Keratinocyte (primary cell): ENCODE measurements at regions not wholly inside any gene's neighbourhood (a gene's known extent, or its start where the extent isn't known, plus 50 kb on each side); places are given as distances from the start of the nearest gene placed in this dataset.

ENCODE experiments used
- DNase-seq: peaks from one replicate; pipeline ENCODE4 v3.0.0-alpha.2; 2011; ENCODE audit warnings: low read depth, missing footprints, low spot score
- FAIRE-seq: peaks from 2 replicates; lab custom pipeline; 2011; peaks lifted over from hg19 to GRCh38; lab: Jason Lieb, UNC
- H2AFZ ChIP-seq: 2 replicates; pipeline ENCODE4 v1.6.0; 2012; ENCODE audit warnings: low read length, control low read depth, inconsistent platforms; ENCODE audit not compliant: control insufficient read depth
- H3K27ac ChIP-seq: 2 replicates; pipeline ENCODE4 v1.5.1; 2011; ENCODE audit warnings: low read length; ENCODE audit not compliant: control insufficient read depth, insufficient read depth
- H3K27me3 ChIP-seq: 3 replicates; pipeline ENCODE4 v1.6.0; 2011; ENCODE audit warnings: low read length; ENCODE audit not compliant: control insufficient read depth, insufficient read depth; ENCODE audit errors: extremely low read depth
- H3K36me3 ChIP-seq, 2 experiments: 2 replicates in 1 of 2; 3 replicates in 1 of 2; pipeline ENCODE4 v1.5.1; 2011; ENCODE audit warnings: low read length in 2 of 2, mild to moderate bottlenecking in 1 of 2; ENCODE audit not compliant: control insufficient read depth in 2 of 2, insufficient read depth in 2 of 2; ENCODE audit errors: extremely low read depth in 1 of 2
- H3K4me1 ChIP-seq: 3 replicates; pipeline ENCODE4 v1.5.1; 2011; ENCODE audit warnings: low read length; ENCODE audit not compliant: control insufficient read depth, insufficient read depth; ENCODE audit errors: extremely low read depth
- H3K4me2 ChIP-seq: 3 replicates; pipeline ENCODE4 v1.6.0; 2011; ENCODE audit warnings: low read depth, low read length; ENCODE audit not compliant: control insufficient read depth, insufficient read depth; ENCODE audit errors: extremely low read depth
- H3K4me3 ChIP-seq, 3 experiments: fragments of 200-600 bp in 1 of 3; sonication (generic) in 1 of 3; 2 replicates in 2 of 3; 3 replicates in 1 of 3; pipeline ENCODE4 v1.5.1; 2011 to 2016; ENCODE audit warnings: low read length in 3 of 3, mild to moderate bottlenecking in 3 of 3, control low read depth in 2 of 3, inconsistent platforms in 1 of 3, low read depth in 1 of 3, mixed read lengths in 1 of 3, mixed run types in 1 of 3, moderate library complexity in 1 of 3; ENCODE audit not compliant: control insufficient read depth in 2 of 3, insufficient read depth in 2 of 3; ENCODE audit errors: extremely low read depth in 1 of 3
- H3K79me2 ChIP-seq: 2 replicates; pipeline ENCODE4 v1.6.0; 2012; ENCODE audit warnings: low read length; ENCODE audit not compliant: control insufficient read depth, insufficient read depth
- H3K9ac ChIP-seq: 3 replicates; pipeline ENCODE4 v1.6.0; 2011; ENCODE audit warnings: low read length; ENCODE audit not compliant: control insufficient read depth, insufficient read depth; ENCODE audit errors: extremely low read depth
- H3K9me1 ChIP-seq: 3 replicates; pipeline ENCODE4 v1.6.0; 2011; ENCODE audit warnings: low read length; ENCODE audit not compliant: control insufficient read depth, insufficient read depth; ENCODE audit errors: extremely low read depth
- H3K9me3 ChIP-seq: 2 replicates; pipeline ENCODE4 v1.5.1; 2012; ENCODE audit warnings: low read depth, low read length; ENCODE audit not compliant: control insufficient read depth
- H4K20me1 ChIP-seq: 3 replicates; pipeline ENCODE4 v1.6.0; 2011; ENCODE audit warnings: low read length; ENCODE audit not compliant: control insufficient read depth, insufficient read depth; ENCODE audit errors: extremely low read depth
- CTCF ChIP-seq, 3 experiments: IDR thresholded peaks in 1 of 3; conservative IDR thresholded peaks in 1 of 3; optimal IDR thresholded peaks in 1 of 3; 2 replicates in 2 of 3; 3 replicates in 1 of 3; pipeline versions ENCODE3 to v1.5.1; 2011; ENCODE audit warnings: low read length in 3 of 3, mild to moderate bottlenecking in 3 of 3, moderate library complexity in 2 of 3, control low read depth in 1 of 3, inconsistent platforms in 1 of 3; ENCODE audit not compliant: insufficient read depth in 2 of 3; ENCODE audit errors: extremely low read depth in 1 of 3
- EZH2 ChIP-seq: IDR thresholded peaks from one replicate; pipeline ENCODE4 v1.6.1; 2012; ENCODE audit warnings: inconsistent platforms, mild to moderate bottlenecking, low read length, moderate library complexity
- dilution Hi-C: fragments of 300-500 bp; cut with MboI; formaldehyde crosslinking; loops from one replicate; pipeline ENCODE4 v1.7.0; 2020; ENCODE audit warnings: low sequenced_read_pairs; ENCODE audit not compliant: extremely low pct_ligation_motif_present

DNA sequence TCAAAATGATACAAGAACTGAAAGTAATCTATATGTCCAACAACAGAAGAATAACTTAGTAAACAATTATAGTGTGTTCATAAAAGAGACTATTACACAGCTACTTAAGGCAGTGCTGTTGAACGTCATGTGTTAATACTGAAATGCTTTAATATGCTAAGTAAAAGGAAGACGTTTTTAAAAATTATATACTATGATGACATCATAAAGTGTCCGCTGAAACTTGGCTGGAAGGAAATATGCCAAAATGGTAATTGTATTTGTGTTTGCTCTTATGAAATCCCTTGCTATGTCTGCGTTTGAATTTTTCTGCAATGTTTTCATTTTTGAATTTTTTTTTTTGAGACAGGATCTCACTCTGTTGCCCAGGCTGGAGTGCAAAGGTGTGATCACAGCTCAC lies 679.3 kb downstream of the DHX35 start:
- H4K20me1 ChIP-seq: no peaks in the 10 kb centered on the region
- FAIRE-seq (no peak), DNase-seq (no peak)
- no peak overlapping the region for H3K9ac ChIP-seq
- dilution Hi-C loops: no loop called here
- H3K27me3 ChIP-seq: no peaks in the 10 kb centered on the region
- H3K27ac ChIP-seq: no peak overlapping the region
- H3K9me3 ChIP-seq: no peaks in the 10 kb centered on the region
- no peak overlapping the region for H2AFZ ChIP-seq
- no peaks in the 10 kb centered on the region for H3K36me3 ChIP-seq
- no peak overlapping the region for H3K4me3 ChIP-seq
- no peak overlapping the region for H3K4me2 ChIP-seq
- H3K79me2 ChIP-seq: no peaks in the 10 kb centered on the region
- no peaks in the 10 kb centered on the region for H3K9me1 ChIP-seq
- no peaks in the 10 kb centered on the region for H3K4me1 ChIP-seq
- TF ChIP-seq EZH2: no peak

GRCh38 chr20:39640147-39640546 lies 678.0 kb downstream of the DHX35 start:
- H3K27ac ChIP-seq: no peak overlapping the region
- H3K9ac ChIP-seq: no peak overlapping the region
- no peaks in the 10 kb centered on the region for H3K79me2 ChIP-seq
- H3K9me1 ChIP-seq: no peaks in the 10 kb centered on the region
- no peak for DNase-seq
- H3K27me3 ChIP-seq: no peaks in the 10 kb centered on the region
- no peaks in the 10 kb centered on the region for H4K20me1 ChIP-seq
- H3K4me3 ChIP-seq: no peak overlapping the region
- H3K9me3 ChIP-seq: no peaks in the 10 kb centered on the region
- no peak for FAIRE-seq
- TF ChIP-seq EZH2 (no peak), CTCF (optimal IDR thresholded peaks at IDR 0.05 in 1 of 3, IDR thresholded peaks at IDR 0.05 in 1 of 3, conservative IDR thresholded peaks at IDR 0.05 in 1 of 3; ENCODE audit: extremely low read depth in 1 of 3, insufficient read depth in 2 of 3, low read length in 3 of 3) (no peak)
- H3K4me2 ChIP-seq: no peak overlapping the region
- H3K4me1 ChIP-seq: no peaks in the 10 kb centered on the region
- dilution Hi-C loops: no loop called here
- H2AFZ ChIP-seq: no peak overlapping the region
- no peaks in the 10 kb centered on the region for H3K36me3 ChIP-seq

GRCh38 chr20:39638731-39639130 lies 676.6 kb downstream of the DHX35 start:
- no peaks in the 10 kb centered on the region for H4K20me1 ChIP-seq
- no peaks in the 10 kb centered on the region for H3K27me3 ChIP-seq
- H3K4me2 ChIP-seq: no peak overlapping the region
- H3K4me1 ChIP-seq: no peaks in the 10 kb centered on the region
- FAIRE-seq: no peak
- no peaks in the 10 kb centered on the region for H3K9me1 ChIP-seq
- no peak overlapping the region for H3K9ac ChIP-seq
- no peaks in the 10 kb centered on the region for H3K36me3 ChIP-seq
- dilution Hi-C loops: no loop called here
- H3K79me2 ChIP-seq: no peaks in the 10 kb centered on the region
- no peak for DNase-seq
- no peak overlapping the region for H2AFZ ChIP-seq
- H3K4me3 ChIP-seq: no peak overlapping the region
- H3K27ac ChIP-seq: no peak overlapping the region
- H3K9me3 ChIP-seq: no peaks in the 10 kb centered on the region
- no peak for TF ChIP-seq CTCF (optimal IDR thresholded peaks at IDR 0.05 in 1 of 3, IDR thresholded peaks at IDR 0.05 in 1 of 3, conservative IDR thresholded peaks at IDR 0.05 in 1 of 3; ENCODE audit: extremely low read depth in 1 of 3, insufficient read depth in 2 of 3, low read length in 3 of 3)
- no peak for TF ChIP-seq EZH2
